Endothelial cell of umbilical vein (primary cell): ENCODE measurements at regions not wholly inside any gene's neighbourhood (a gene's known extent, or its start where the extent isn't known, plus 50 kb on each side); places are given as distances from the start of the nearest gene placed in this dataset.

Experiments
- BruUV-seq: library from RNA; stranded (reverse); fragments of 400-500 nt; replicated peaks from 2 replicates; lab custom pipeline; 2021; lab: Mats Ljungman, UMichigan
- CTCF ChIA-PET: fragments of 300-600, 350-600 bp; sonication (Branson Sonifier 250); formaldehyde crosslinking; loops from one replicate; lab custom pipeline; 2021; ENCODE audit warnings: antibody characterized with exemption, inconsistent platforms; lab: Charles Lee
- POLR2A ChIA-PET: fragments of 300-600, 350-600 bp; sonication (Branson Sonifier 250); formaldehyde crosslinking; loops from one replicate; lab custom pipeline; 2021; ENCODE audit warnings: antibody characterized with exemption, inconsistent platforms; lab: Charles Lee
- DNase-seq: peaks from one replicate; pipeline ENCODE4 v3.0.0-alpha.2; 2011; ENCODE audit warnings: low read depth, low spot score
- FAIRE-seq: peaks from 2 replicates; lab custom pipeline; 2011; peaks lifted over from hg19 to GRCh38; lab: Jason Lieb, UNC
- H2AFZ ChIP-seq: 2 replicates; pipeline ENCODE4 v1.6.0; 2012; ENCODE audit warnings: low read depth, low read length, control low read depth, inconsistent platforms
- H3K27ac ChIP-seq: 2 replicates; pipeline ENCODE4 v1.5.1; 2011; ENCODE audit warnings: low read depth, mild to moderate bottlenecking, control low read depth, low read length, moderate library complexity; ENCODE audit not compliant: insufficient read depth
- H3K27me3 ChIP-seq, 2 experiments: 2 replicates each; pipeline versions ENCODE4 v1.6.0 to v1.6.1; 2011; ENCODE audit warnings: low read length in 2 of 2, mixed read lengths in 1 of 2; ENCODE audit not compliant: control insufficient read depth in 2 of 2, insufficient read depth in 2 of 2
- H3K36me3 ChIP-seq, 2 experiments: 2 replicates in 1 of 2; 3 replicates in 1 of 2; pipeline ENCODE4 v1.5.1; 2011; ENCODE audit warnings: low read length in 2 of 2, mild to moderate bottlenecking in 1 of 2, moderate library complexity in 1 of 2; ENCODE audit not compliant: control insufficient read depth in 2 of 2, insufficient read depth in 2 of 2; ENCODE audit errors: extremely low read depth in 1 of 2
- H3K4me1 ChIP-seq: 3 replicates; pipeline ENCODE4 v1.5.1; 2011; ENCODE audit warnings: mild to moderate bottlenecking, low read length; ENCODE audit not compliant: control insufficient read depth, insufficient read depth; ENCODE audit errors: extremely low read depth
- H3K4me2 ChIP-seq: 2 replicates; pipeline ENCODE4 v1.6.1; 2011; ENCODE audit warnings: low read length, control low read depth, mixed read lengths; ENCODE audit not compliant: insufficient read depth
- H3K4me3 ChIP-seq, 3 experiments: fragments of 200-600 bp in 1 of 3; sonication (generic), shearing (Covaris generic) in 1 of 3; replicated peaks in 1 of 3; 2 replicates each; pipeline ENCODE4 v1.5.1; 2011 to 2016; ENCODE audit warnings: control low read depth in 3 of 3, low read length in 3 of 3, mild to moderate bottlenecking in 2 of 3, inconsistent platforms in 1 of 3, low read depth in 1 of 3, moderate library complexity in 1 of 3; ENCODE audit not compliant: insufficient read depth in 1 of 3
- H3K79me2 ChIP-seq: 2 replicates; pipeline ENCODE4 v1.6.0; 2012; ENCODE audit warnings: low read length, inconsistent platforms; ENCODE audit not compliant: control insufficient read depth, insufficient read depth
- H3K9ac ChIP-seq: replicated peaks from 2 replicates; pipeline ENCODE3; 2011; ENCODE audit warnings: low read length, control low read depth; ENCODE audit not compliant: insufficient read depth; ENCODE audit errors: extremely low read depth
- H3K9me1 ChIP-seq: replicated peaks from 3 replicates; pipeline ENCODE4 v1.6.0; 2011; ENCODE audit warnings: mild to moderate bottlenecking, low read length; ENCODE audit not compliant: control insufficient read depth, insufficient read depth; ENCODE audit errors: extremely low read depth
- H3K9me3 ChIP-seq: replicated peaks from 2 replicates; pipeline ENCODE4 v1.5.1; 2012; ENCODE audit warnings: low read length, inconsistent platforms; ENCODE audit not compliant: control insufficient read depth, insufficient read depth
- H4K20me1 ChIP-seq: replicated peaks from 2 replicates; pipeline ENCODE3; 2011; ENCODE audit warnings: mild to moderate bottlenecking, low read length; ENCODE audit not compliant: control insufficient read depth, insufficient read depth; ENCODE audit errors: extremely low read depth
- EZH2 ChIP-seq: IDR thresholded peaks from 2 replicates; pipeline ENCODE4 v1.6.1; 2012; ENCODE audit warnings: borderline replicate concordance, low read depth, mild to moderate bottlenecking, moderate library complexity, low read length, inconsistent platforms; ENCODE audit not compliant: severe bottlenecking
- FOS ChIP-seq: IDR thresholded peaks from 2 replicates; pipeline ENCODE4 v1.6.1; 2011; ENCODE audit warnings: mild to moderate bottlenecking, low read length, moderate library complexity, borderline replicate concordance; ENCODE audit not compliant: insufficient read depth
- GATA2 ChIP-seq: IDR thresholded peaks from 2 replicates; pipeline ENCODE4 v1.7.0; 2011; ENCODE audit warnings: low read depth, mild to moderate bottlenecking, moderate library complexity, mixed read lengths, low read length; ENCODE audit not compliant: insufficient read length, insufficient read depth
- JUN ChIP-seq: IDR thresholded peaks from 2 replicates; pipeline ENCODE4 v1.6.1; 2011; ENCODE audit warnings: borderline replicate concordance, low read depth; ENCODE audit not compliant: insufficient read length, insufficient read depth
- MAX ChIP-seq: IDR thresholded peaks from 2 replicates; pipeline ENCODE4 v1.6.1; 2011; ENCODE audit not compliant: insufficient read depth, insufficient read length
- MYC ChIP-seq: IDR thresholded peaks from one replicate; pipeline ENCODE4 v1.6.1; 2011; ENCODE audit warnings: mild to moderate bottlenecking, low read depth, low read length
- POLR2A ChIP-seq: IDR thresholded peaks from 2 replicates; pipeline ENCODE4 v1.6.1; 2012; ENCODE audit warnings: low read depth, mild to moderate bottlenecking, control low read depth, low read length
- POLR2AphosphoS5 ChIP-seq: IDR thresholded peaks from 2 replicates; pipeline ENCODE4 v1.6.1; 2012; ENCODE audit warnings: low read depth, mild to moderate bottlenecking, control low read depth, low read length, moderate library complexity; ENCODE audit not compliant: insufficient read depth
- dilution Hi-C: fragments of 300-500 bp; cut with MboI; formaldehyde crosslinking; loops from one replicate; pipeline ENCODE4 v1.15.0; 2019; ENCODE audit warnings: low sequenced_read_pairs; ENCODE audit not compliant: extremely low pct_ligation_motif_present
- intact Hi-C: fragments of 100-400 bp; cut with micrococcal nuclease; formaldehyde crosslinking; loops from one replicate; pipeline ENCODE4 v1.10.0; 2022
- TF ChIP-seq, protein P1 (sequence below), 2 donors: IDR thresholded peaks; 1 replicate in 1 of 2; 2 replicates in 1 of 2; pipeline ENCODE4 v1.5.1; 2011; ENCODE audit warnings: low read length in 2 of 2, mild to moderate bottlenecking in 2 of 2, moderate library complexity in 2 of 2, control low read depth in 1 of 2, inconsistent platforms in 1 of 2, low read depth in 1 of 2; ENCODE audit not compliant: insufficient read depth in 1 of 2; ENCODE audit errors: extremely low read depth in 1 of 2

GRCh38 chr9:89699646-89700045 is 94.8 kb downstream of the GADD45G start:
- CTCF ChIA-PET = no interaction called here
- intact Hi-C loops (no loop called here), dilution Hi-C loops (no loop called here)
- POLR2A ChIA-PET = no interaction called here
- no peaks in the 10 kb centered on the region for H3K36me3 ChIP-seq
- no peaks in the 10 kb centered on the region for H3K27me3 ChIP-seq
- no peak overlapping the region for H2AFZ ChIP-seq
- no peak for TF ChIP-seq POLR2A
- TF ChIP-seq POLR2AphosphoS5 = no peak
- TF ChIP-seq, protein P1, sequence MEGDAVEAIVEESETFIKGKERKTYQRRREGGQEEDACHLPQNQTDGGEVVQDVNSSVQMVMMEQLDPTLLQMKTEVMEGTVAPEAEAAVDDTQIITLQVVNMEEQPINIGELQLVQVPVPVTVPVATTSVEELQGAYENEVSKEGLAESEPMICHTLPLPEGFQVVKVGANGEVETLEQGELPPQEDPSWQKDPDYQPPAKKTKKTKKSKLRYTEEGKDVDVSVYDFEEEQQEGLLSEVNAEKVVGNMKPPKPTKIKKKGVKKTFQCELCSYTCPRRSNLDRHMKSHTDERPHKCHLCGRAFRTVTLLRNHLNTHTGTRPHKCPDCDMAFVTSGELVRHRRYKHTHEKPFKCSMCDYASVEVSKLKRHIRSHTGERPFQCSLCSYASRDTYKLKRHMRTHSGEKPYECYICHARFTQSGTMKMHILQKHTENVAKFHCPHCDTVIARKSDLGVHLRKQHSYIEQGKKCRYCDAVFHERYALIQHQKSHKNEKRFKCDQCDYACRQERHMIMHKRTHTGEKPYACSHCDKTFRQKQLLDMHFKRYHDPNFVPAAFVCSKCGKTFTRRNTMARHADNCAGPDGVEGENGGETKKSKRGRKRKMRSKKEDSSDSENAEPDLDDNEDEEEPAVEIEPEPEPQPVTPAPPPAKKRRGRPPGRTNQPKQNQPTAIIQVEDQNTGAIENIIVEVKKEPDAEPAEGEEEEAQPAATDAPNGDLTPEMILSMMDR (IDR thresholded peaks at IDR 0.05; ENCODE audit: extremely low read depth in 1 of 2, insufficient read depth in 1 of 2, low read depth in 1 of 2, low read length in 2 of 2) = no peak
- TF ChIP-seq JUN = no peak
- no peak for TF ChIP-seq FOS
- no peak for TF ChIP-seq MAX
- no peak for TF ChIP-seq GATA2
- no peak for TF ChIP-seq EZH2
- TF ChIP-seq MYC = no peak
- no peak overlapping the region for H3K27ac ChIP-seq
- H4K20me1 ChIP-seq = no peaks in the 10 kb centered on the region
- no peaks in the 10 kb centered on the region for H3K79me2 ChIP-seq
- FAIRE-seq = no peak
- H3K9me3 ChIP-seq = no peaks in the 10 kb centered on the region
- H3K9me1 ChIP-seq = no peaks in the 10 kb centered on the region
- no peaks in the 10 kb centered on the region for H3K4me1 ChIP-seq
- H3K9ac ChIP-seq = no peak overlapping the region
- no peak overlapping the region for H3K4me2 ChIP-seq
- no TSS peak for BruUV-seq
- no peak overlapping the region for H3K4me3 ChIP-seq
- DNase-seq = no peak
